Smooth muscle cell (in vitro differentiated cells): ENCODE measurements at regions not wholly inside any gene's neighbourhood (a gene's known extent, or its start where the extent isn't known, plus 50 kb on each side); places are given as distances from the start of the nearest gene placed in this dataset.
"Not testable (repeated sequence)": the region's sequence is repeated elsewhere in the genome, so short reads cannot be mapped to it uniquely, and the experiment has no call there.

Experiments used
- DNase-seq: peaks from one replicate; lab custom pipeline; 2025; ENCODE audit not compliant: unreplicated experiment; lab: John Stamatoyannopoulos, UW
- H2AFZ ChIP-seq: fragments of 200-600 bp; sonication (generic); 2 replicates; pipeline ENCODE4 v1.6.0; 2016; ENCODE audit warnings: antibody characterized with exemption, low read depth, mild to moderate bottlenecking
- H3F3A ChIP-seq: fragments of 200-600 bp; sonication (generic); 2 replicates; pipeline ENCODE4 v1.6.0; 2017; ENCODE audit warnings: antibody characterized with exemption, low read depth
- H3K27ac ChIP-seq: fragments of 200-600 bp; sonication (generic); 2 replicates; pipeline ENCODE4 v1.5.1; 2016; ENCODE audit warnings: low read depth, mild to moderate bottlenecking
- H3K27me3 ChIP-seq: fragments of 200-600 bp; sonication (generic); 2 replicates; pipeline ENCODE4 v1.6.1; 2016; ENCODE audit warnings: low read depth, mild to moderate bottlenecking
- H3K36me3 ChIP-seq: fragments of 200-600 bp; sonication (generic); 2 replicates; pipeline ENCODE4 v1.5.1; 2016; ENCODE audit warnings: low read depth
- H3K4me1 ChIP-seq: fragments of 200-600 bp; sonication (generic); 2 replicates; pipeline ENCODE4 v1.5.1; 2016; ENCODE audit warnings: low read depth
- H3K4me2 ChIP-seq: fragments of 200-600 bp; sonication (generic); 2 replicates; pipeline ENCODE4 v1.6.0; 2016; ENCODE audit warnings: mild to moderate bottlenecking
- H3K4me3 ChIP-seq: fragments of 200-600 bp; sonication (generic); 2 replicates; pipeline ENCODE4 v1.5.1; 2016; ENCODE audit warnings: mild to moderate bottlenecking
- H3K79me2 ChIP-seq: fragments of 200-600 bp; sonication (generic); 2 replicates; pipeline ENCODE4 v1.6.0; 2016; ENCODE audit warnings: low read depth, mild to moderate bottlenecking
- H3K9ac ChIP-seq: fragments of 200-600 bp; sonication (generic); 2 replicates; pipeline ENCODE4 v1.6.0; 2016; ENCODE audit warnings: low read depth
- H3K9me3 ChIP-seq: fragments of 200-600 bp; sonication (generic); replicated peaks from 2 replicates; pipeline ENCODE4 v1.5.1; 2016; ENCODE audit warnings: low read depth
- H4K20me1 ChIP-seq: fragments of 200-600 bp; sonication (generic); 2 replicates; pipeline ENCODE4 v1.6.0; 2016; ENCODE audit warnings: low read depth
- CTCF ChIP-seq: fragments of 200-600 bp; sonication (generic); IDR thresholded peaks from 2 replicates; pipeline ENCODE4 v1.5.1; 2017; ENCODE audit warnings: borderline replicate concordance, mild to moderate bottlenecking, antibody characterized with exemption; ENCODE audit not compliant: insufficient read depth, poor library complexity, severe bottlenecking
- WGBS: methylation state at CpG from one replicate; pipeline ENCODE4 v1.1.7; 2016; ENCODE audit warnings: low lambda C conversion rate; 5-methylcytosine and 5-hydroxymethylcytosine counted together

GRCh38 chr6:169093066-169093723 lies 160.5 kb downstream of the THBS2 start:
- peaks cover 7% of the 10 kb centered on the region for H3K4me1 ChIP-seq
- H2AFZ ChIP-seq: no peak overlapping the region
- no peaks in the 10 kb centered on the region for H3K79me2 ChIP-seq
- H3K9ac ChIP-seq: no peak overlapping the region
- no peak overlapping the region for H3K4me3 ChIP-seq
- H4K20me1 ChIP-seq: no peaks in the 10 kb centered on the region
- no peak for DNase-seq
- TF ChIP-seq CTCF: no peak
- H3K27me3 ChIP-seq: no peaks in the 10 kb centered on the region
- 86% methylated on average over 11 of the region's 11 CpGs for WGBS
- H3K27ac ChIP-seq: no peak overlapping the region
- no peaks in the 10 kb centered on the region for H3K9me3 ChIP-seq
- H3F3A ChIP-seq: no peaks in the 10 kb centered on the region
- H3K4me2 ChIP-seq: no peak overlapping the region
- no peaks in the 10 kb centered on the region for H3K36me3 ChIP-seq

- H3K9me3 ChIP-seq: no peaks in the 10 kb centered on the region
- no peak for TF ChIP-seq CTCF
- H3K9ac ChIP-seq: no peak overlapping the region
- no peak overlapping the region for H3K4me2 ChIP-seq
- DNase-seq: no peak
- no peak overlapping the region for H3K27ac ChIP-seq
- WGBS: 77% methylated on average over 3 of the region's 3 CpGs
- H3K4me3 ChIP-seq: no peak overlapping the region
- H3K4me1 ChIP-seq: peaks cover under 1% of the 10 kb centered on the region
- no peak overlapping the region for H2AFZ ChIP-seq
- H4K20me1 ChIP-seq: no peaks in the 10 kb centered on the region
- no peaks in the 10 kb centered on the region for H3F3A ChIP-seq
- no peaks in the 10 kb centered on the region for H3K27me3 ChIP-seq
- no peaks in the 10 kb centered on the region for H3K36me3 ChIP-seq
- H3K79me2 ChIP-seq: no peaks in the 10 kb centered on the region
Measured at GRCh38 chr6:169092375-169092774, 161.3 kb downstream of the THBS2 start.

- H3K36me3 ChIP-seq, H3F3A ChIP-seq, H3K27ac ChIP-seq, H3K9me3 ChIP-seq, H4K20me1 ChIP-seq, H3K9ac ChIP-seq, H3K4me3 ChIP-seq, H3K4me1 ChIP-seq, H2AFZ ChIP-seq, H3K27me3 ChIP-seq, H3K4me2 ChIP-seq, DNase-seq, H3K79me2 ChIP-seq: not testable (repeated sequence)
- 70% methylated on average over 2 of the region's 2 CpGs for WGBS
Measured at GRCh38 chr6:169090514-169091127, 163.0 kb downstream of the THBS2 start.

- no peaks in the 10 kb centered on the region for H3K36me3 ChIP-seq
- H3F3A ChIP-seq: no peaks in the 10 kb centered on the region
- WGBS: 87% methylated on average over 2 of the region's 2 CpGs
- H3K27ac ChIP-seq: no peak overlapping the region
- H3K9ac ChIP-seq: no peak overlapping the region
- H3K4me3 ChIP-seq: no peak overlapping the region
- no peaks in the 10 kb centered on the region for H3K27me3 ChIP-seq
- H3K4me2 ChIP-seq: no peak overlapping the region
- no peak overlapping the region for H2AFZ ChIP-seq
- TF ChIP-seq CTCF: no peak
- H3K79me2 ChIP-seq: no peaks in the 10 kb centered on the region
- H3K4me1 ChIP-seq: no peaks in the 10 kb centered on the region
- no peak for DNase-seq
- H3K9me3 ChIP-seq: no peaks in the 10 kb centered on the region
- H4K20me1 ChIP-seq: no peaks in the 10 kb centered on the region
Measured at GRCh38 chr6:169088762-169089161, 164.9 kb downstream of the THBS2 start.
